Stimulated activated CD8-positive, alpha-beta memory T cell treated with anti-CD3 and anti-CD28 coated beads, Interleukin-4, amount 100 ng/mL, for 48 hours (primary cell): ENCODE measurements at regions not wholly inside any gene's neighbourhood (a gene's known extent, or its start where the extent isn't known, plus 50 kb on each side); places are given as distances from the start of the nearest gene placed in this dataset.

ENCODE experiments used
- DNase-seq: peaks from one replicate; pipeline ENCODE4 v3.0.0-alpha.2; 2020

DNA sequence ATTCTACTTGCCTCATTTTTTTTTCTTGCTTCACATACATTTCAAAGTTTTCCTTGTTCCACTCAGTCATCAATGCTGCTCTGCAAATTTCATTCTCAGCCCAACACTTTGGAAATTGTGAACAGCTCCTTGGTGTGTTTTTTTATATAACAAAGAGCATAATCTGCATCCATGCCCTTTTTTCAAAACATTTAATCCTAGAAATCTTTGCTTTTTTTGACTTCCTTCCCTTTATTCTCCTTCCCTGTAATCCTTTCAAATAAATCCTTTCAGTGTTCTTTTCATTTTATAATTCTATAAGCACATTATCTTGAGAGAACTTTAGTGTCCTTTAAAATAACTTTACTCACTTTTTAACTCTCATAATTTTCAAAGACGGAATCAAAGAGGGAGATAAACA is 1150.8 kb downstream of the SI start:
- DNase-seq, result no peak

DNA sequence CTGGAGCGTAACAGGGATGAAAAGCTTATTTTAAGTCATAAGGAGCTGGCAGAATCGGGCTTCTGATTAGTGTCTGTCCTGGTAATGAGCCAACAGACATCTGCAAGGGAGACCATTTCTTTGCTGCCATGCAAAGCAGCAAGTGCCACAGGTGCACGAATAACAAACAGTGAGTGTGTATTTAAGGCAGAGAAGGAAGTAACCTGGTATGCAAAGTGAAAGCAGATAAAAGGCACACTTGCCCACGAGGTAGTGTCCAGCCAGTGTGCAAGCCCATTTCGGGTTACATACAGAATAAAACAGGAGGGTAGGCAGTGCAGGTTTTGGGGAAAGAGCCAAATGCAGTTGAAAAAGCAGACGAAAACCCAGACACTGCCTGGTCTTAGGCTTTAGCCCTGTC is 1153.7 kb downstream of the SI start:
- no peak for DNase-seq

DNA sequence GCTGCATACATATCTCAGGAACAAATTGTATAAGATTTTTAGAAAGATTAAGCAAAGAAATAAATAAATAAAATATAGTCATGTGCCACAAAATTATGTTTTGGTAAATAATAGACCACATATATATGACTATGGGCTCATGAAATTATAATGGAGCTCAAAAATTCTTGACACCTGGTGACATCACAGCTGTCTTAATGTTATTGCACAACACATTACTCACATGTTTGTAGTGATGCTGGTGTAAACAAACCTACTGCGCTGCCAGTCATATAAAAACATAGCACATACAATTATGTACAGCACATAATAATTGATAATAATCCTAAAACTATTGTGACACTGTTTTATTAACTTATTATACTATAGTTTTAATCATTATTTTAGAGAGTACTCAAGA is 1159.1 kb downstream of the SI start:
- no peak for DNase-seq

DNA sequence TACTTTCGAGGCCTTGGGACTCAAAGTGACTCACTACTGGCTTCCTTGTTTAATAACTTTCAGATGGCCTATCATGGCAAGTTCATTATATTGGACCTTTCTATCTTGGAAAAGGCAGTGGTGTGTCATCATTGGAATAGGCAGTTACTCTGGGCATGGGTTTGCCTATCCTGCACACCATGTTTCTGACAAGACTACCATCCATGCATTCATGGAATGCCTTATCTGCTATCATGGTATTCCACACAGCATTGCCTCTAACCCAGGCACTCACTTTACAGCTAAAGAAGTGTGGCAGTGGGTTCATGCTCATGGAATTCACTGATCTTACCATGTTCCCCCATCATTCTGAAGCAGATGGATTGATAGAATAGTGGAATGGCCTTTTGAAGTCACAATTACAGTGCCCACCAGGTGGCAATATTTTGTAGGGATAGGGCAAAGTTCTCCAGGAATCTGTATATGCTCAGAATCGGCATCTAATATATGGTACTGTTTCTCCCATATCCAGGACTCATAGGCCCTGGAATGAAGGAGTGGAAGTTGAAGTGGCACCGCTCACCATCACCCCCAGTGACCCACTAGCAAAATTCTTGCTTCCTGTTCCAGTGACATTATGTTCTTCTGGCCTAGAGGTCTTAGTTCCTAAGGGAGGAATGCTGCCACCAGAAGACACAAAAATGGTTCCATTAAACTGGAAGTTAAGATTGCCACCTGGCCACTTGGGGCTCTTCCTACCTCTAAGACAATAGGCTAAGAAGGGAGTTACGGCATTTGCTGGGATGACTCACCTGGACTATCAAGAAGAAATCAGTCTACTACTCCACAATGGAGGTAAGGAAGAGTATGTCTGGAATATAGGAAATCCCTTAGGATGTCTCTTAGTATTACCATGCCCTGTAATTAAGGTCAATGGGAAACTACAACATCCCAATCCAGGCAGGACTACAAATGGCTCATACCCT is 1161.4 kb downstream of the SI start:
- no peak for DNase-seq

DNA sequence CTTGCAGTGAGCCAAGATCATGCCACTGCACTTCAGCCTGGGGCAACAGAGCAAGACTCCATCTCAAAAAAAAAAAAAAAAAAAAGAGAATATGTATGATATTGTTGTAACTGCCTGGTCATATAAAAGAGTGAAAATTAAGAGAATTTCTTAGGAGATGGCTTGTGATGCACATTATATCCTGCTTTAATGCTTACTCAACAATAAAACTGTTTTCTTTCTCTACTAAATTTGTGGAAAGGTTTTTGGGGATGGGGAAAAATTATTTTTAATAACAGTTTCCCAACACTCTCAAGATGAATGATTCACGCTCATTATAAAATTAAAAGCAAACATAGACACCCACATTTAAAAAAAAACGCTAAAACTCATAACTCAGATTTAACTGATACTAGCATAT is 1163.0 kb downstream of the SI start:
- DNase-seq, result no peak

DNA sequence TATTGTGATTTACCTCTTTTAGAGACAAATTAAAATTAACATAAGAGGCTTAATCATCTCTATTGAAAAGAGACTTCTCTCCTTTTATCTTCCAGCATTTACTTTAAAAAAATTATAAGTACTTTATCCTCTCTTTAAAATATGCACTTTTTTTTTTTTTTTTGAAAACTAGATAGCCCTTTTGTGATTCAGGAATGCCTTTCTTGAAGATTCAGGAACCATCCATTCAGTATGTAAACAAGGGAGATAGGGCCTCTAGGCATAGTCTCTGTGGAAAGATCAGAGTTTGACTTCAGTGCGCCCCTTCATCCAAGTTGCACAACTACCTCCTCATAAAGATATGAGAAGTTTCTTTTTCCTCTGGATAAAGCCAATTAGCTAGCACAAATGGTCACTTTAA is 1163.7 kb downstream of the SI start:
- DNase-seq, result no peak

DNA sequence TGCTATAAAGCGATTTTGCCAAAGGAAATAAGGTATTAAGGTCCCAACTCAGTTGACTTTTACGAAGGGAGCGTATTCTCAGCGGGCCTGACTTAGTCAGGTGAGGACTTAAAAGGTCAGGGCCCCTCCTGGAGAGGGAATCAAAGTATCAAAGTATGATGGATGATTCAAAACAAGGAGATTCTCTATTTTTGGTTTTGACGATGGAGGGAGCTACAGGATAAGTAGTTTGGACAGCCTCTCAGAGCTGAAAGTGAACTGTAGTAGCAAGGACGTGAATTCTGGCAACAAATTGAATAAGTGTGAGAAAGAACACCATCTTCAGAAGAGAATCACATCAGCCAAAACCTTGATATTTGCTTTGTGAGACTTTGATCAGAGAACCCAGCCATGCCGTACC is 1186.5 kb downstream of the SI start:
- DNase-seq, result no peak

DNA sequence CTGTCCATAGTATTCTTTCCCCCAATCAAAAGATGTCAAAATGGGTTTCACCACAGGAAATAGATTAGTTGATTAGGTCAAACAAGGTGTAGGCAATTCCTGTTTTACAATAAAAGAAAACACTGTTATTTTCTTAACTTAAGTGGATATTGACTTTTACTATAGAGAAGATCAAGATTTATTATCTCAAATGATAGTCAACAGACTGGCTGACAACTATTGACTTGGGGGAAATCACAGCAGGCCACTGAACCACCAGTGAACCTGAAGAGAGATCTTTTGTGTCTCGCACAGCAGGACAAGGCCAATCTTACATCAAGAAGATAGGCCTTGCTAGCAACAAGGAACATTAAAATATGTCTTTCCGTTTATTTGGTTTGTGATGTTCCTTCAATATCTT is 1187.6 kb downstream of the SI start:
- DNase-seq, result no peak

DNA sequence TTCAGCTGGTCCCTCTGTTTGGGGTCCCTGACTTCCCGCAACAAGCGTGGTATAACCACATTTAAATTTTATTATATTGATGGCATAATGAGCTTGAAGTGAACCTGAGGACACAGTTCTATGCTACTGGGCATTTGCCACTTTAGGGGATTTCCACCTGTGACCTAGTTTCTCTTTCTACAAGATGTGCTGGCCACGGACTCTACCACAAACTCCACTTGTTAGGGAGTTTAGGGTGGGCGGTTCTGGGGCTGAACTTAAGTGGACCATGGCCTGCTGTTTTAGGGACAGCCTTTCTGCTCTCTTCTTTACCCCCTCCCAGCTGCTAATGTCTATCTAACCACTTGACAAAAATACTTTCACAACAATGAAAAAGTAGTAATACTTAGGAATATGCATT is 1199.1 kb downstream of the SI start:
- DNase-seq, result no peak

DNA sequence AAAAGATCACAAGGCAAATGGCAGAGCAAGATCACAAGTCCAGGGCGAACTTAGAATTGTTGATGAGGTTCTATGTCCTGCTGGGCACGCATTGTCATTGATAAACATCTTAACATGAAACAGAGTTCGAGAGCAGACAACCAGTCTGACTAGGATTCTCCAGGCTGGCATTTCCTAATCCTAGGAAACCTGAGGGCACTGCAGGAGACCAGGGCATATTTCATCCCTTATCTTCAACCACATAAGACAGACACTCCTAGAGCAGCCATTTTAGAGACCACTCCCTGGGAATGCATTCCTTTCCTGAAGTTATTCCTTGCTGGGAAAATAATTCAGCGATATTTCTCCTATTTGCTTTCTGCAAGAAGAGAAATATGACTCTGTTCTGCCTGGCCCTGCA is 1199.9 kb downstream of the SI start:
- no peak for DNase-seq

DNA sequence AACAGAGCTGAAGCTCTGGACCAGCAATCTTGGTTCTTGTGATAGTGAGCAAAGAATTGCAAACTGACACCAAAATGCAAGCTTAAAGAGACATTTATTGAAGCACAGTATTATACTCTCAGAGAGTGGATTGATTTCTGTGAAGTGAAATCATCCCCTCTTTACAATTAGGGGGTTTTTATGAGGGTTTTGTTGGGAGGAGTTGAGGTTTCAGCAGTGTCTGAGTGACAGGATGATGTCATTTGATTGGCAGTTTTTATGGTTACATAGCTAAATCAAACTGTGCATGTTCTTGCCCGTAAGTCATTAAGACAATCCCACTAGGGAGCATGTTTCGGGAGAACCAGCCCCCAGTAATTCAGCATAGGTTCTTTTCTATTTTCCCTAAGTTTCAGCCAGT is 1200.5 kb downstream of the SI start:
- no peak for DNase-seq

DNA sequence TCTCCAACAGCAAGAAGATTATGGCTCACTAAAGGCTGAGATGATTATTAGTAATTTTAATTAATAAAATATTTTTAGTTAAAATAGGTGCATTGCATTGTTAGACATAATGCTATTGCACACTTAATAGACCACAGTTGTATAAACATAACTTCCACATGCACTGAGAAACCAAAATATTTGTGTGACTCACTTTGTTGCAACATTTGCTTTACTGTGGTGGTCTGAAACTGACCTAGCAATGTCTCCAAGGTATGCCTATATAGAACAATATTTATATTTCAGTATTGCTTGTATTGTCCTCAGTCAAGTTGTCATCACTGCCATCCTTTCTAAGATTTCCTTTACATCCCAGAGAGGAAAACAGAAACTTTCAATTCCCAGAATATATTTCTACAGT is 1215.2 kb downstream of the SI start:
- no peak for DNase-seq

DNA sequence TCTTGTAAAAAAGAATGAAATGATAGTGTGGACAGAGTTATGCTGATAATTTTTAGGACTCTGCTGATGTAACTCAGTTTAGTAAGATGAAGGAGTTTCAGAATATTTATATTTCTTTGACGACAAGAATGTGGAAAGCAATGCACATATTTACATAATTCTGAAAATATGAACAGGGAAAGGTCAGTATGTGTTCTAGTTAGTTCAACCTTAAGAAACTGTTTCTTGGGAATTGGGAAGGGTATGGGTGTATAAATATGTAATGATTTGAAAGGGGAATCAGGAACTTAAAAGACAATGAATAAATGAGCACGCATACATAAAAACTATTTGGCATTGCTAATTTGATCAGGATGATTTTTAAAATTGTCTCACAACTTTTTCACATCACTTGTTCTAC is 1226.1 kb downstream of the SI start:
- DNase-seq, result no peak

DNA sequence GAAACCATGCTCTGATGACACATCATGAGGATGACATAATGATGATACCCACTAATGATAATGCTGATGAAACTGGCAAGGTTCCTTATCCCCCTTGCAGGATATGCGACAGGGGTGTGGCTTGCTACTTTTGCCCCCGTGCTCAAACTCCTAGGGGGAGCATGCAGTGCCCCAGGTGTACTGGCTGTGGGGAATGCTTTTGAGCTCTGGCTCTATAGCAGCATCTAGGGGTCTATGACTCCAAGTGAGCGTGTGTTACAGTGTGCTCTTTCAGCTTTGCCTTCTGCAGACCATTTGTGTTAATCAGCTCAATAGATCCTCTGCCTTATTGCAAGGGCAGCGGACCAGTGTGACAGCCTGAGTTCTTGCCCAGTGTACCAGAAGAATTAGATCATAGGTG is 1239.5 kb downstream of the SI start:
- no peak for DNase-seq

DNA sequence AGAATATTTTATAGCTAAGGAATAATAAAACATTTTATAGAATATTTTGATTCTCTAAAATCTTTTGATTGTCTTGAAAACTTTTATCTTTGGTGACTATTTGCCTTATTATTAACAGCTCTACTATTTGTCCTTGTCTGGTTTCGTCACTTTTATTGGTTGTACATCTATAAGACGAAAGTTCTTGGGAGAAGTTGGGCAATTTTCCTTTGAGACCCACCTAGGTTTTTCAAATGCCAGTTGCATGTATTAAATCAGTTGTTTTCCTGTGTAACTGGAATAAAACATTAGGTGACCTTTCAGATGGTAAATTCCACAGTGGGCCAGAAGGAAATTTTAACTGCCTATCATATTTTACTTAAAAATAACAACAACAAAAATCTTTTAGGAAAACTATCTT is 1245.7 kb downstream of the SI start:
- DNase-seq, result no peak

DNA sequence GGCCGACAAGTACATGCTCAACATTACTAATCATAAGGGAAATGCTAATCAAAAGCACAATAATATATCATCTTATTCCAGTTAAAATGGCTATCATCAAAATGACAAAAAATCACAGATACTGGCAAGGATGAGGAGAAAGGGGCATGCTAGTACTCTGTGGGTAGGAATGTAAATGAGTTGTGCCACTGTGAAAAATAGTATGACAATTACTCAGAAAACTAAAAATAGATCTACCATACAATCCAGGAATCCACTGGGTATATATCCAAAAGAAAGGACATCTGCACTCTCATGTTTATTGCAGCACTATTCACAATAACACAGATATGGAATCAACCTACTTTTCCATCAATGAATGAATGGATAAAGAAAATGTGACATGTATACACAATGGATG is 1256.5 kb downstream of the SI start:
- no peak for DNase-seq

DNA sequence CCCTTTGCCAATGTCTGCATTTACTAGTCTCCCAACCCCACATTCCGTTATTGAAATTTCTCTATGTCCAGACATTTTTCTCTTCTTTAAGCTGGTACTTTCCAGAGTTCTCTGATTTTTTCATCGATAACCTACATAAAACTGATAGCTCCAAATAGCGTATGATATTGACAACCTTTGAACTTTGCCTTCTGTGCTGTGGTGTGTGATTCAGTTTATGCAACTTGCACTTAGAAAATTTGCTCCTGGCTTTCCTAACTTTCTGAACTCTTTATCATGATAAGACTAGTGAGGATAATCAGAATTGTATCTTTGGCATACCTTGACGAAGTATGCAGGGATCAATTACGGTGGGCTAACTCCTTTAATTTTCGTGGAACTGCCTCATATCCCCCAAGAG is 1261.3 kb downstream of the SI start:
- DNase-seq, result no peak

DNA sequence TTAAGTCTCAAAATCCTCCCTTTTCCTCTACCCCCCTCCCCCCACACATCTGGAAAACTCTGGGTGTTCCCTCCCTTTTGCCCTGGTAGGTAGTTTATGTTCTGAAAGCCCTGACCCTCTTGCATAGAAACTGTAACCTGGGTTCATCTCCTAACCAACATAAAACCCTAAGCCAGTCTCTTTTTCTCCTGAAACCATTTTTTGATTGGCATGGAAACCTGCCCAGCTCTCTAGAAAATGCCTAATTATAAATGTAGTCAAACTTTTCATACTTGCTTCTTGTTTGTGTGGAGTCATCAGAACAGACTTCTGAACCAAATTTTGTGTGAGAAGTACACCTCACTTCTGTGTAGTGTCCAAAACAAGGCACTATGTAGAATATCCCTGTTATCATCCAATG is 1264.4 kb downstream of the SI start:
- no peak for DNase-seq

DNA sequence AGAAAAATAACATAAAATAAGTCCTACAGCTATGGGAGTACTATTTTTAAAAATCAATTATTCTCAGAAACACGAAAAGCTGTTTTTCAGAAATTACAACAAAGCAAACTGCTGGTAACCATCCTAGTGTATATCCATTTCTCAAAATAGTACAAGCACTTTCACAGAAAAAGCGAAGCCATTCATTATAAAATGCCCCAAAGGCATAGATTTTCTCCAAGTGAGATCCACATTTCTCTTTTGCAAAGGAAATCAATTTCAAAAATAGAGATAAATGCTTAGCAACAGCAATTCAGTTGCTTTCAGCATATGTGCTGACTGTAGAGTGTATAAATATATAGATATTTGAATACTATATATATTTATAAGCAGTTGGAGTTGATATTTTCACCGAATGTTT is 1266.3 kb downstream of the SI start:
- DNase-seq, result no peak

DNA sequence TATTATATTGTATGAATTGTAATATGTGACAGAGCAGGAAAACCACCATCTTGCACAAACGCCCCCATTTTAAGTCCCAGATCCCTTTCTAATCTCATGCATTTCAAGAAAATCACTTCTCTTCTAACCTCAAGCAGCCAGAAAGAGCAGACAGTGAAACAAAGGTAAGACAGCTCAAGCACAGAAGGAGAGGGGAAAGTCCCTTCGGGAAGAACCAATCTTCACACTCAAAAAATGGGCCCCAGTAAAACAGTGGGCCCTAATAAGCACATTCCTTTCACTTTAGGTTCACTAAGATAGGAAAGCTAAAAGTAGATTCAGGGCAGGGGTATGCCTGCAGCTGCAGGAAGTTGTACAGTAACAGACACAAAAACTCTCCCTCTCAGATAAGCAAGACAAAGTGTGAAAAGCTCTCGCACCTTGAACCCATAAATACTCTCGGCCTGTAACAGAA is 1268.7 kb downstream of the SI start:
- DNase-seq, result no peak

DNA sequence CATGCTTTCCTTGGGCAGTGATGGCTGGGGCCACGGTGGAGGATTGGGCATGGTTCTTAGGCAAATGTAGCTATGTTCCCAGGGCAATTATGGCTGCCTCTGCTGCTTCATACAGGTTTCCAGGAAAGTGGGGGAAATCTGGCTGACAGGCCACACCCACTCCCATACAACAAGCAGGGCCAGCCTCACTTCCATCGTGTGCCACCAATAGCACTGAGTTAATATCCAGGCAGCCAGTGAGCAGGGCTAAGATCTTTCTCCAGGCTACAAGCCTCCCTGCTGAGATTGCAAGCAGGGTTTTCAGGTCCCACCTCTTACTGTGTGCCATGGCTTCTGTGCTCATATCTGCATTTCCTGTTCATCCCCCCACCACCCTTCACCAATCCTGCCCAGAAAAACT is 1291.9 kb downstream of the SI start:
- DNase-seq, result no peak

DNA sequence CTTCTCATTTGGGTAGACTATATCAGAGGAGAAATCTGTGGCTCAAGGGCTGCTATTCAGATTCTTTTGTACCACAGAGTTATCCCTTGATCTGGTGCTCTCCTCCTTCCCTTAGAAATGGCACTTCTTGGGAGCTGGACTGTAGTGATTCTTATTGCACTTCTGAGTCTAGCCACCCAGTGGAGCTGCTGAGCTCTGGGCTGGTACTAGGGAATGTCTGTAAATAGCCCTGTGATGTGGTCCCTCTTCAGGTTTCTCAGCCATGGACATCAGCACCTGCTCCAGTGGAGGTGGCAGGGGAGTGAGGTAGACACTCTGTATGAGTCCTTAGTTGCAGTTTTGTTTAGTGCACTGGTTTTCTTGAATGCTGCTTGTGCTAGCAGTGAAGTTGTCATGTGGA is 1292.6 kb downstream of the SI start:
- no peak for DNase-seq

DNA sequence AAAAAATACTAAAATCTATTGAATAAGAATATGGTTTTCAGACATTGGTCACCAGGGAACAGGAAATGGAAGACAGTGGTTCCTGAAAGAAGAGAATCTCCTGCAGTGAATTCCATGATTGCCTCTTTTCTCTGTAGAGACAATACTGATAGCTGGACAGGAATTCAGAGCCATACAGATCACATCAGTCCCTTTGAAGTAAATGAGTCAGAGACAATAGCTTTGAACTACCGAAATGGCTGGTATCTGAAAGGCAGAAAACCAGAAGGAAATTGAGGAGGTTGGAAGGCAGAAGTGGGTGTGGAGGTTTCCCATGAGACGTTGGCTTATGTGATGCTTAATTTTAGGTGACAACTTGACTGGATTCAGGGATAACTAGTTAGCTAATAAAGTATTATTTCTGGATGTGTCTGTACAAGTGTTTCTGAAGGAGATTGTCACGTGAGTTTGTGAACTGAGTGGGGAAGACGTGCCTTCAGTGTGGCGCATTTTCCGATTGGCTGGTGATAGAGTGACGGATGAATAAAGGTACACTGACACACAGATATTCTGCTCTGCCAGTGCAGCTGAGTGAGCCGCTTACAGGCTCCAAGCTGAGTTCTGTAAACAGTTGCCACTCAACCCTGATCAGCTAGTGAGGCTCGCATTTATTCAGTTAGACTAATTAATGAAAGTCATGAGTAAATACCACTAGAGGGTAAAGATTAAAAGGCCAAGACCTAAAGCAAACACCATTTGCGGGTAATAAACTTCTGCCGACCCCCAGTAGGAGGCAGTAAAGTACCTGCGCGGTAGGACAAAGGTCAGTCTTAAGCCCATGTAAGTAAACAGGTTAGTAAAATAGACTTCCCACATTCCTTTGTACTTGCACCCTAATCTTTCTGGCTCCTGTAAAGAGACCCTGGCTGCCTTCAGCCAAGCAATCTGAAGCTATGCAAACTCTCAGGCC is 1298.6 kb downstream of the SI start:
- no peak for DNase-seq

DNA sequence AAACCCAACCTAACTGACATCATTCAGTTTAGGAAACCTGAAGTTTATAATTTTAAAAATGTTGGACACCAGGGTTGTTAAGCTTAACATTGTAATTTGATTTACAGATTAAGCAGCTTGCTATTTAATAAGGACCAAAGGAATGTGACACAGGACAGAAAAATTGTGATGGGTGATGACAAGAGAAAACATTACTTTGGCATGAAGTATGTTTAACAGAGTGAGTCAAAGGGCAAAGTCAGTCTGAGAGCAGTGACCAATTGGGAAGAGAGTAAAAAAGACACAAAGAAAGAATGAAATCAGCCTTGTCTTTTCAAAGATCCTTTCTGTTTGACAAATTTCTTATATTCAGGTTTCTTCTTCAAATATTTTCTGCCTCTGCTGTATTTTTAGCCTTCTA is 1301.6 kb downstream of the SI start:
- no peak for DNase-seq
